A549 (cell line): ENCODE measurements at regions not wholly inside any gene's neighbourhood (a gene's known extent, or its start where the extent isn't known, plus 50 kb on each side); places are given as distances from the start of the nearest gene placed in this dataset.

Experiments
- BHLHE40 ChIP-seq: IDR thresholded peaks from 2 replicates; pipeline ENCODE4 v1.6.1; 2012; ENCODE audit warnings: low read depth, low read length, inconsistent platforms
- CBX8 ChIP-seq: fragments of 200-600 bp; sonication (generic); IDR thresholded peaks from 2 replicates; pipeline ENCODE4 v1.6.1; 2016
- EHMT2 ChIP-seq: fragments of 200-600 bp; sonication (generic); IDR thresholded peaks from 2 replicates; pipeline ENCODE4 v1.6.1; 2016; ENCODE audit warnings: antibody characterized with exemption, low read depth, mild to moderate bottlenecking, moderate library complexity
- HDAC2 ChIP-seq: fragments of 200-600 bp; sonication (generic); IDR thresholded peaks from 2 replicates; pipeline ENCODE4 v1.6.1; 2016
- JUNB ChIP-seq: fragments of >200 bp; sonication (Bioruptor Twin); formaldehyde crosslinking; IDR thresholded peaks from 2 replicates; pipeline ENCODE4 v1.6.1; 2016
- KDM1A ChIP-seq: fragments of 200-600 bp; sonication (generic); IDR thresholded peaks from 2 replicates; pipeline ENCODE4 v1.6.1; 2016; ENCODE audit warnings: low read depth, mild to moderate bottlenecking
- POLR2A ChIP-seq: IDR thresholded peaks from 2 replicates; pipeline ENCODE4 v1.6.1; 2012; ENCODE audit warnings: mild to moderate bottlenecking, low read length
- ZSCAN20 ChIP-seq: fragments of 250-450 bp; sonication (Bioruptor Pico); IDR thresholded peaks from 2 replicates; pipeline ENCODE4 v1.8.0; 2022; ENCODE audit warnings: mild to moderate bottlenecking, moderate library complexity
- TF ChIP-seq, protein P1 (sequence below): fragments of >200 bp; sonication (Bioruptor Twin); formaldehyde crosslinking; IDR thresholded peaks from 3 replicates; pipeline ENCODE4 v1.5.1; 2016

DNA sequence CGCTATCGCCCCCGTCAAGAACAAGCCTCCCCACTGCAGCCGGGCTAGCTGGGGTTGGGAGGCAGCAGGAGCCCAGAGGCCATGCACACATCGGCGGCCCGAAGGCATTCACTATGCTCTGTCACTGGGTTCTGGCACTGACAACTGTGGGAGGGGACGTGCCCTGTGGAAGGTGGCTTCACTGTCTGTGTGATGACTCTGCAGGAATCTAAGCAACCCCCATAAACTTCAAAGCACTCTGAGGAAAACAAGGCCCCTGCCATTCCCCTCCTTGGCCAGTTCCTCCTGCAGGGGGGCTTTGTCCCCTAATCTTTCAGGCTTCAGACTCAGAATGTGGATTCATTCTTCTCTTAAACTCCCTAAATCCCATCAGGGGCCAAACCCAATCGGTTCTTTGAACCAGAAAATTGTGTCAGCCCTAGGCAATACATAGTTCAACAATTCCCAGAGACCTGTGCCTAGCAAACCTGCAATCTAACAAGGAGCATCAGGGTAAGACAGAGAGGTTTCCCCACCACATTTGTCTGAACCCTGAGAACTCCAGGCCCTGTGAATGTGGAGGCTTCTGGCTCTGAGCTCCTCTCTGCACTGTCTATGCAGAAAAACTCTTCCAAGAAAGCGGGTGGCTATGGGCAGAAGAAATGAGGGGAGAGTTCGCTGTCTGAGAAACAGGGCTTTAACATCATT is 1477.2 kb downstream of the TBC1D22A start:
- TF ChIP-seq, protein P1, sequence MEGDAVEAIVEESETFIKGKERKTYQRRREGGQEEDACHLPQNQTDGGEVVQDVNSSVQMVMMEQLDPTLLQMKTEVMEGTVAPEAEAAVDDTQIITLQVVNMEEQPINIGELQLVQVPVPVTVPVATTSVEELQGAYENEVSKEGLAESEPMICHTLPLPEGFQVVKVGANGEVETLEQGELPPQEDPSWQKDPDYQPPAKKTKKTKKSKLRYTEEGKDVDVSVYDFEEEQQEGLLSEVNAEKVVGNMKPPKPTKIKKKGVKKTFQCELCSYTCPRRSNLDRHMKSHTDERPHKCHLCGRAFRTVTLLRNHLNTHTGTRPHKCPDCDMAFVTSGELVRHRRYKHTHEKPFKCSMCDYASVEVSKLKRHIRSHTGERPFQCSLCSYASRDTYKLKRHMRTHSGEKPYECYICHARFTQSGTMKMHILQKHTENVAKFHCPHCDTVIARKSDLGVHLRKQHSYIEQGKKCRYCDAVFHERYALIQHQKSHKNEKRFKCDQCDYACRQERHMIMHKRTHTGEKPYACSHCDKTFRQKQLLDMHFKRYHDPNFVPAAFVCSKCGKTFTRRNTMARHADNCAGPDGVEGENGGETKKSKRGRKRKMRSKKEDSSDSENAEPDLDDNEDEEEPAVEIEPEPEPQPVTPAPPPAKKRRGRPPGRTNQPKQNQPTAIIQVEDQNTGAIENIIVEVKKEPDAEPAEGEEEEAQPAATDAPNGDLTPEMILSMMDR = no peak
- TF ChIP-seq POLR2A (no peak), HDAC2 (no peak), BHLHE40 (no peak), EHMT2 (no peak), KDM1A (no peak), CBX8 (no peak), JUNB (no peak), ZSCAN20 (no peak)
